ENCODE measurements at regions not wholly inside any gene's neighbourhood (a gene's known extent, or its start where the extent isn't known, plus 50 kb on each side); places are given as distances from the start of the nearest gene placed in this dataset.

DNA sequence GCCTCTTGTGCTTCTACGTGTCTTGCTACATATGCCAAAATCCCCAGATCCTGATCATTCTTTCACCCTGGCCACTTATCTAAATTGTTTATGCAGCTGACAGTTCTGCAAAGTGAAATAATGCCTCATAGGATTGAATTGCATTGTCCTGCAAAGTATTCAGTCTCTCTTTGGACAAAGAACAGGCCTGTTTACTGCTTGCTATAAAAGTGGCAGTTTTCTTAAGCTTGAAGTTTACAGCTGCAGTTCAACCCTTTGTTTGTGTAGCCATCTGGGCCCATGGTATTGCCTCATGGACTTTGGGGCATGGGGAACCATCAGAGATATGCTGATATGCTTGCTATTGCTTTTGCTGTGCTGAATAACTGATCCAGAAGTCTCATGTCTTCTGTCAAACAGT, 523.2 kb downstream of the OTOL1 start:
- no peak for DNase-seq

DNA sequence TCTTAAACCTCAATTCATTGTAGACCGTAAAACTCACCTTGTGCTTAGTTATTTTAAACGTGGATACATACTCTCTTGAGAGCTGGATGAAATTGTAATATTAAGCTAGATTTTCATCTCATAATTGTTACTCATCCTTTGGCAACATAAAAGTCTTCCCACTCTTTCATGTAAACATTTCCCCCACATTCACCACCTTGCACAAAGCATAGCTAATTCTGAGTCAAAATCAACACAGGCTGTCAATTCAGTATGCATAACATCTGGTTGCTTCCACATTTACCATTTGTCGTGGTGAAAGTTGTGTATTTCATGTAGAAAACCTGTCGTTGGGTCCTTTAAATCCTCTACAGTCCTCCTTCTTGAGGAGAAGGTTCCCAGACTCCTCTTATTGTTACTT, 524.6 kb downstream of the OTOL1 start:
- DNase-seq: peak; percentile 45

DNA sequence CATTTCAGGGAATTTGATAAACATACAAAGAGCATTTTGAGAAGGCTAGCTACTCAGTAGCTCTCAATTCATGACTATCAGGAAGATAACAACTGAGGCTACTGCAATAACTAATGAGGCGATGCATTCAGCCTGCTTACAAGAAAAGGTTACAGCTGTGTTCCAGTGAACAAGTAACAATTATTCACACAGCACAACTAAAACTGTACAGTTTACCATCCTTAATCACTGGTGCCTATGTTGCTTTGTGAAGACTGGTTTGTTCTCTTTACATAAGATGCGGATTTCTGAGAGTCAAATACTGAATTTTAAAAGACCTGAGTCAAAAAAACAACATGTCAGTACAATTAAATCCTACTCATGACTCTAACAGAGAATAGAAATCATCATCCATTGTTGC, 526.3 kb downstream of the OTOL1 start:
- no peak for DNase-seq

DNA sequence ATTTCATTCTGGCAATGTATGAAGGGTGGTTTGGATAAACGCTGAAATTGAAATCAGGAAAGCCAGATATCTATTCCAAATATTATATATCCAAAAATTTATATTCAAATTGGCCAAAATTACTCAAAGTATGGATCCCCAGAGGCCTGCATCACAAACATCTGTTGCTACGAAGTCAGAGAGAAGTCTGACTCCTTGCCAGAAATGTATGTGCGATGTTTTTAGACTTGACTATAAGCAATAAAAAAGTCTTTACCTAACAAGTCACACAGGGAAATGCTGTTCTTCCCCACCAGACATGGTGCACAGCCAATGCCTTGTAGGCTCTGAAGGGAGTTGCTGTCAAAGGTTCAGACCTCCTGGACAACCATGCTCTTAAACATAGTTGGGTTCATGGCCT, 533.1 kb downstream of the OTOL1 start:
- DNase-seq: no peak

DNA sequence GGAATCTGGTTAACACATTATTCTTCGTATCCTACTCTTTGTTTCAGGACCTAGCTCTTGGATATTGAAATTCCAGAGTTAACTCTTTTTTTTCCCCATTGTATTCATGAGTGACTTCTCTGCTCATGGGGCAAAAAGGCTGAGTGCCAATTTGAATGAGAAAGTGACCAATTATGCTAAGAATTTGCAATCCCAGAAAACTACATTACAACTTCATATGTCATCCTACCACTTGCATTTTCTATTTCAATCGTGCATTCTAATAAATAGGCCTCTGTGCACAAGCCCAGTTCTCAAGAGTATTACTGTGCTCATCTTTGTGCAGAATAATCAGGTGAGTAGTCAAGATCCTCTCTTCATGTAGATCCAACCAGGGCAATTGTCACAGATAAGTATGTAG, 537.8 kb downstream of the OTOL1 start:
- peak; percentile 78 for DNase-seq

DNA sequence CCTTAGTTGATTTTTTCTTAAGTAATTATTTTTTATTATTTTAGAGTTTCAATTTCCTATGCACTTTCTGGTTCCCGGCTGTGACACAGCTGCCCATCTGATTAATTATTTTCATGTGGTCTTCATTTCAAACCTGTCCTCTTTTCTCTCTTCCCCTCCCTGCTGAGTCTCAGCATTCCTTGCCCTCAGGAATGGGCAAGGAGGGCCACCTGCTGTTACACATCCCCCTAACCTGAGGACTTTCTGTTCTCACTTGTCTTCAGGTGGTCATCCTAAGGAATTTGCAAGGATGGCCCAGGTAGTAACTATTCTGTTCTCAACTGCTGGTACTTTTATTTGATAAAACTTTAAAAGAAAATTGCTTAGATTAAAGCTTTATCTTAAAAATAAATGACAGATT, 545.0 kb downstream of the OTOL1 start:
- no peak for DNase-seq

DNA sequence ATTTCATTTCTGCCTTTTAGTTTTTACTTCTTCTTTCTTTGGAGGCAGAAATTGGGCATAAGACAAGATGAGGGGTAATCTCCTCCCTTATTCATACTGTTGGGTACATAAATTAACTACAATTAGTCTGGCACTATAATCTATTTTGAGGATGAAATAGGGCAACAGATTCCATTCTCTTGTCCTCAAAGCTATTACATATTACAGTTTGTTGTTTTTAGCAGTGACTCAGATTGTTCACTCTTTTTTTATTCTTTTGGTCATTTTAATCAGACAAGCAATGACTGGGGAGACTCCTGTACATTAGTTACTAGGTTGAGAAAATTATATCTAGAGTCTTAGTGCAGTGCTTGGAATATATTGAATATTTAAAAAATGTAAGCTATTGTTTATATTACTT, 556.0 kb downstream of the OTOL1 start:
- DNase-seq: peak; percentile 13

DNA sequence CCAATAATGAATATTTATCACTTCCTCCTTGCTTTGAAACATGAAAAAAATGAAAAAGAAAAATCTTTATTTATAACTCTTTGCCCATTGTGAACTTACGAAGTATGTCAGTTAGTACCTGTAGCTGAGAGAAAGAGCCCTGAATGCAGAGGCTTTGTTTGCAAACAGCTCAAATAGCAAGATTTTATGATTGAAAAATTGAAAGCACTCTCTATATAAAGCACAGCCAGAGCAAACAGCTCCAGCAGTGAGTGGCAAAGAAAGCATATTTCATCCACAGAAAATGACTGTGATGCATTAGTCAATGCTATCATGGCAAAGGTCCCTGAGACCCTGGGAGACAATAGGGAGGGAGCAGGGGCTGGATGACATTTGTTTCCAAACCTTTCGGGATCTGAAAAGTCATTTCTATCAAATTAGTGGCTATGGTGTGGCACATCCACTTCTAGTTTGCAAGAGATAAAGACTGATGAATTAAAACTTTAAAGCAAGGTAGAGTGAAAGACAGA, 576.1 kb downstream of the OTOL1 start:
- no peak for DNase-seq

DNA sequence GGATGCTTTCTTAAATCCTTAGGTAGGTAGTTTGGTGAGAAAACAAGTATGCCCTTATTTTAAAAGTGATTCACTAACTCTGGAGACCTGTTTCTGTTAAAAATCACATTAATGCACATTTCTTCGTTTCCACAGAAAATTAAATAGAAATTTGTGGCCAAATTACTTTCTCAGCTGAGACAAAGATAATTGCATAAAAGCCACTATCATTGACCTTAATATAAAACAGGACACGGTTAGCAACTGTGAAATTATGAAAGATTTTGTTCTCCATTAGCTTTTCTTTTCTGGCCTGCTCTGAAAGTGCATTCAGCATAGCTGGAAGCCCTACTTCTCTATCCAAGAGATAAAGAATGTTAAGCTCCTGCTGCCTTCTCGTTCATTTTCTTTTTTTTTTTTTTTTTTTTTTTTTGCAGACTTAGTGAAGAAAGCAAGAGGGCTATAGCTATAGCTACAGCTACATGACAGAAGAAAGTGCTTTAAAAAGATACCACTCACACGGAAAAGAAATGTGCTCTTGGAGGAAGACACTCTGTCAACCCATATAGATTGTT, 576.9 kb downstream of the OTOL1 start:
- no peak for DNase-seq

DNA sequence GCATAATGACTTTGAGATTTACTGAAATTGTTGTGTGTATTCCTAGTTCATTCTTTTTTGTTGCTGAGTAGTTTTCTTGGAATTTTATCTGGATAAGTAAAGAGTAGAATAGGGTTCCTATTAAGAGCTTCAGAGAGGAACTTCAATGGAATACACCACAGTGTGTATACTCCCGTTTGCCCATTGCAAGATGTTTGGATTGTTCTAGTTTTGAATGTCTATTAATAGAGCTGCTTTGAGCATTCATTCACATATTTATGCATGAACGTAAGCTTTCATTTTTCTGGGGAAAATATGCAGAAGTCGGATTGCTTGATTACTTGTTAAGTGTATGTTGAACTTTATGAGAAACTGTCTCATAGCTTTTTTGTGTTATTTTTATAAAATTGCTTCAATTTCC, 580.5 kb downstream of the OTOL1 start:
- DNase-seq: no peak

DNA sequence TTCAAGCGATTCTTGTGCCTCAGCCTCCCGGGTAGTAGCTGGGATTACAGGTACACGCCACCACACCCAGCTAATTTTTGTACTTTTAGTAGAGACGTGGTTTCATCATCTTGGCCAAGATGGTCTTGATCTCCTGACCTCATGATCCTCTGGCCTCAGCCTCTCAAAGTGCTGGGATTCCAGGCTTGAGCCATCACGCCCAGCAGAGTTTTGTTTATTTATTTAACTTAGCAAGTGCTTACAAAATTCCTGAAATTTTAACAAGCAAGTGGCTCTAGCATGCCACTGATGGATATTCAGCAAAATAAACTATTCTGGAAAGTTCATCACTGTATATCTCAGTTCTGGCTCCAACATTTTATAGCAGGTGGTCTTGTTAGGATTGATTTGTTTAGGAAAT, 585.9 kb downstream of the OTOL1 start:
- DNase-seq: peak; percentile 35

DNA sequence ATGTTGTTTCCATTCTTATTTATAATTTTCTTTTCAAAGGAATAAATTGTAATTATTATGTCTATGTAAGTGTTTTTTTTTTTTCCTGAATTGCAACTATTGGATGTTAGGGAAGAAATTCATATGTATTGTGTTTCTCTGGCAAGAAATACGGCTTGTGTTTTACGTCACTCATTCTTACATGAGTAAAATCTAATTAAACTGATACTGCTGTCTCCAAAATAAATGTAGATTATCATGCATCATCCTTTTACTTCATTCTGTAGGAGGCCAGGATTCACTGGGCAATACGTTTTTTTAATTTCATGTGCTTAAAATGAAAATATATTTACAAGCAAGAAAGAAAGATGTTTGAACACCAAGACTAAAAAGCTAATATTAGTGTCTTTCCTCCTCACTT, 590.8 kb downstream of the OTOL1 start:
- no peak for DNase-seq

DNA sequence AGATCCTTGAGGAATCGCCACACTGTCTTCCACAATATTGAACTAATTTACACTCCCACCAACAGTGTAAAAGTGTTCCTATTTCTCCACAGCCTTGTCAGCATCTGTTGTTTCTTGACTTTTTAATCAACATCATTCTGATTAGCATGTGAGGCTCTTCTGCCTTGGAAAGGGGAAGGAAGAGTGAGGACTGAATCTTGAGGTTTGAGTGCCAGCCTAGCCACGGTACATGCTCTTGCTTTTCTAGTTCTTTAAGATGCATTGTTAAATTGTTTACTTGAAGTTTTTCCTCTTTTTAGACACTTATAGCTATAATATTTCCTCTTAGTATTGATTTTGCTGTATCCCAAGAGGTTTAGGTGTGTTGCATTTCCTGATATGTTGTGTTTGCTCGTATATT, 596.1 kb downstream of the OTOL1 start:
- DNase-seq: no peak

DNA sequence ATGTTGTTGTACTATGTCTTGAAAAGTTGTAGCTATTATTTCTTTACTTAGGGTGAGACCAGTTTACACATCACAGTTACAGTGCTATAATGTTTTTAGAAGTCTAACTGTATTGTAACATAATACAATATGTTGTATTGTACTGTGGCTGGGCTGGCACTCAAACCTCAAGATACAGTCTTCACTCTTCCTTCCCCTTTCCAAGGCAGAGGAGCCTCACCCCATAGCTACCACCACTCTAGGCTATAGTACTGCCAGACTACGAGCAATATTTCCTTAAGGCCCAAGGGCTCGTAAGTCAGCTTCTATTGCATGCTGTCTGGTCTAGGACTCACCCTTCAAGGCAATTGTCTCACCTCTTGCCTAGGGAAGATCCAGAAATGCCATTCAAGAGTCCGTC, 597.7 kb downstream of the OTOL1 start:
- no peak for DNase-seq

DNA sequence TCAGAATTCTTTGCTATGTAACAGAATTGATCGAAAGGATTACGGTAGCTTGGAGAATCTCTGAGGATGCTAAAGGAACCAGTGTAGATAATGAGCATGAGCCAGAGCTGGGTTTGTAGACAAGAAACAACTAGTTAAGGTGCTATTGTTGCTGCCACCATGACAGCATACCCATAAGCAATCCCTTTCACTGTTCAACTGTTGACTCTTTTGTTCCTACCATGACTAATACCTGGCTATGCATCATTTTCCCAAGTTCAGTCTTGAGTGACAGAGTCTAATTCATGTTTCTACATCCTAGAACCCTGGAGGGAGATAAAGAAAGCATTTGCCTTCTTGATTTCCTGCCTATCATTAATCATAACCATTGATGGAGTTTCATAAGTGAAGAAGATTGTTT, 600.3 kb downstream of the OTOL1 start:
- peak; percentile 1 for DNase-seq

DNA sequence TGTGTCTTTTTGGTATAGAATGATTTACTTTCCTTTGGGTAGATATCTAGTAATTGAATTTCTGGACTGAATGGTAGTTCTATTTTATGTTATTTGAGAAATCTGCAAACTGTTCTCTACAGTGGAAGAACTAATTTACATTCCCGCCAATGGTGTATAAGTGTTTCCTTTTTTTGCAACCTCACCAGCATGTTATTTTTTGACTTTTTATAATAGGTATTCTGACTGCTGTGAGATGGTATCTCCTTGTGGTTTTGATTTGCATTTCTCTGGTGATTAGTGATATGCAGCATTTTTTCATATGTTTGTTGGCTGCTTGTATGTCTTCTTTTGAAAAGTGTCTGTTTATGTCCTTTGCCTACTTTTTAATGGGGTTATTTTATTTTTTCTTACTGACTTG, 607.2 kb downstream of the OTOL1 start:
- DNase-seq: no peak

DNA sequence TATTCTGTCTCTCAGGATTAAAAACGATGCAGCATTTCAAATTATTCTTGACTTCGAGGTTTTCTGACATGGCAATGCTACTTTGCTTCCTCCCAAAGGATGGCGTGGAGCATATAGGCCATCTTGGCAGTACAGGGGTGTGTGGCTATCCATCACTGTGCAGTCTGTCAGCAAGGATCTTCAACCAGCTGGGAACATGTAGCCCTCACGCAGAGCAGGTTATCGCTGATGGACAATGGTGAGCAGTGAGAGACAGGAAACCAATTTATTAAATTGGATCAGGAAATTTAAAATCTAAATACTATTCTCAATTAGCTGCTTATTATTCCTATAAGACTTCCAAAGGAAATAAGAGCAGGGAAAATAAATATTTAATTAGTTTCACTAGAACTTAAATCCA, 615.3 kb downstream of the OTOL1 start:
- no peak for DNase-seq

DNA sequence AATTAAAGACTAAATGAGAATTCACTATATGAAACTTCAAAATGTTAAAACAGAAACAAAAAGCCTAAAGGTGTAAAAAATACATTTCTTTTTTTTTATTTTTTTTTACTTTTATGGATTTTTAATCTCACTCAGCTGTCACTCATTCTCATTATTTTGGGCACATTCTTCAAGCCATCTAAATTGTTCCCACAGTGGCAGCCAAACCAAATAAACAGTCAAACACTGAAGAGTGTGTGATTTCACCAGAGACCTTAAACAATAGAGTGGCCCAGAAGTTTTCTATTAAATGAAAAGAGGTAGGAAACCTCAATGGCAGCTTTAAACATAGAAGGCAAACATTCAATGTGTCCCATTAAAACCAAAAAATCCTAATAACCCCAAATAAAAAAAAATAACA, 616.1 kb downstream of the OTOL1 start:
- no peak for DNase-seq

DNA sequence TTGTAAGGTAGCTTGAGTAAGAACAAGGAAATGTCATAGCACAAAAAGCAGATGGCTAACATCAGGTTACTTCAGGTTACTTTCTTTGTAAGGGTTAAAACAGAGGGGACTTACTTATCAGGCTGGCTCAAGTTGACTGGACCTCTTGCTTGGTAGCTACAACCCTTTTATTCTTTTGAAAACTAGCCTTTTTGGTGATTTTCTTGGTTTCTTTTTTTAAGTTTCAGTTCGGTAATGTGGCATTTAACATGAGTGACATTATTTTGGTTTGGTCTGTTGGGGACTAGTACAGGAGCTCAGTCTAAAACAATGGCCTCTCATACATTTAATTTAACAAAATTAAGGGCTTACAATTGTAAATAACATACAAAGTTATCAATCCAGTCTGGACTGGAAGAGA, 621.4 kb downstream of the OTOL1 start:
- DNase-seq: no peak

DNA sequence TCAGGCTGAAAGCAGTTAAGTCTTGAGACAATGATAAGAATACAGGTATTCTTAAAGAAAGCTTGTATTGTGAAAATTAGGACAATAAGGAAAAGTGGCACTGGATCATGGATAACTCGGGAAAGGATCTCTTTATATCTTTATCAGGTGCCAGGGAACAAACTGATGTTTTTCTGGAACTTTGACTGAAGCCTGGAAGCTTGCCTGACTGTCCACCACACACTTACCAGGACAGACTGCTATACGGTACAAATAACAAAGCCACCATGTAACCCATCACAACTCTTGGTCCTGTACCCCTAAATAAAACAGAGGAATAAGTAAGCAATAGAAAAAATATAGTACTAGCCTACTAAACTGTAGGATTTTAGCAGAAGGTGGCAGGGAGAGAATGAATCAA, 623.0 kb downstream of the OTOL1 start:
- no peak for DNase-seq

DNA sequence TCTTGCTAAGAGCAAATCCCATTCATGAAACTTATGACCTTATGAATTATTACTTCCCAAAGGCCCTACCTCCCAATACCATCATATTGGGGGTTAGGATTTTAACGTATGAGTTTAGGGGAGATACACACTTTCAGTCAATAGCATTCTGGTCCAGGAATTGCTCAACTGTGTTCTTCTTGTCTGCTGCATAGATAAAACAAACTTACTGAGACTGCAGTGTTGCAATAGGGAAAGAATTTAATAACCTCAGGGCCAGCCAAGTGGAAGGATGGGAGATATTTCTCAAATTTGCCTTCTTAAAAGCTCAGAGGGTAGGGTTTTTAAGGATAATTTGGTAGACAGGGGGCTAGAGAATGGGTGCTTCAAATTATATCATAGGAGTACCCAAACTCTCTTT, 625.8 kb downstream of the OTOL1 start:
- DNase-seq: no peak

DNA sequence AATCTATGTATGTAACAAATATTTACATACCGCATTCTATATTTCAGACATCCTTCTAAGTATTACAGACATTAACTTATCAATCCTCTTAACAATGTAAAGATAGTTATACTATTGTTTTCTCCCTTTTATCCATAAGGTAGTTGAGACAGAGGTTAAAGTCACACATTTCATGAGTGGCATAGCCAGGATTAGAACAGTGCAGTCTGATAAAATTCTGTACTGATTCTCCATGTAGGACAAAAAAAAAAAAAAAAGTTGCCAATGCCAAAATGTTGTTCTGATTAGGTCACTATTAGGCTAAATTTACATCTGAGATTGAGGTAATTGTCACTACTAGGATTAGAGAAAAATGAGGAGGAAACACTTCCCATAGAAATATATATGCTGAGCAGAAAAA, 629.2 kb downstream of the OTOL1 start:
- no peak for DNase-seq

DNA sequence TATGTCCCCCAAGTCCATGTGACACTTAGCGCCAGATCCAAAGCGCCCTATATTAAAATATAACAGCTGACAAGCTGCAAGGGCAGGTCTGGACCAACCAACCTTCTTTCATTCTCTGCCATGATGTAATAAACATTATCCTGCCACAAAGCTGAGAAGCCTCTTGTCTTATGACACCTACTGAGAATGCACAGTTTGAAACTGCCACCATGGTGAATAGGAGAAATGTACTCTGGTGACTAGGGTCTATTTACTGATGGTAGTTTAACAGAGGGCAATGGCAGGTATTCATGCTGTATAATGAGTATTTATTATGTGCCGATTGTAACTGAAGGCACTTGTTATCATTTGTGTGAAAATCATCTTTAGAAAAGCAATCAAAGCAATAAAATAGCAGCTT, 634.0 kb downstream of the OTOL1 start:
- DNase-seq: no peak

DNA sequence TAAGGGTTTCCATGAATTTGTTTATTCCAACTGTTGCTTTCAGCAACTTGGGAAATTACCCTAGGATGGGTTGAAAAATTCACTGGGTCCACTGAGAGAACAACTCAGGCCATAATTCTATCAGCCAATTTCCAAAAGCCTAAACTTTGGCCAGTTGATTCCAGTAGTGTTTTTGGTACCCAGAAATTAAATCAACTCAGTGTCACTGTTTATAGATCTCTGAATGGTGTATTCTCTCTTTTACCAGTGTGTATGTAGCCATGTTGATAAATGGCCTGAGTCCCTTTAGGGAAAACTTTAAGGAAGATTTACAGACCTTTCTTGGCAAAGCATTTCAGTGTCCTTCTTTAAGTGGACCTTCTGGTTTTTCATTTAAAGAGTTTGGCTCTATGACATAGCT, 636.4 kb downstream of the OTOL1 start:
- DNase-seq: no peak

DNA sequence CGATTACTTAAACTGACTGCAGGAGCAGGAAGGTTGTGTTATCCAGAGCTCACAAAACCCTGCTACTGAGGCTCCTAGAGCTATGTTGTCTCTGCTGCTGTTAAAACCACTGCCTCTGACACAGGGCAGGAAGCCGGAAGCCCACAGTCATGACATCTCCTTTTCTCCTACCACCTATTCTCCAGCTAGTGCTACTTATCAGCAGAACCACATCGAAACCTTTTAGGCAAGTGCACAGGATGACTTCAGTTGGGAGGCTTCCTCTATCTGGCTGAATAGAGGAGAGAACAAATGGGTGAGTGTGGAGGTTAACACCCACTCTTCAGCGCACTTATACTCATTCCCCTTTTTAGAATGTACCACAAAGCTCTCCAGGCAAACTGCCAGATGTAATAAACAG, 638.0 kb downstream of the OTOL1 start:
- DNase-seq: no peak

DNA sequence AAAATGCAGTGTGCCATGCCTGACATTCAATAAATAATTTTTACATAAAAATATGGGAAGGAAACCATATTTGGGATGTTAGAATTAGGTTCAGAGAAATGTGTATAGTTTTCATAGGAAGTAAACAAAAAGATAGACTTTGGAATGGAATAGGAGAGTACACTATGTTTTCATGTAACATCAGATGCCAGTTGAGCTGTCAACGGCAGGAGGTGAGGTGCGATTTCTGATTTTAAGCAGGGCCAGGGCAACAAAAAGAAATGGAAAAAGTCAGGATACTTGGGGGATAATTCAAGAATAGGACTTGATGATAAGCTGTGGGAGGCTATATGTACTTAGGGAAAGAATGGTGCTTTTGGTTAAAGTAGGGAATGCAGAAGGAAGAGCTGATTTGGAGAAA, 639.5 kb downstream of the OTOL1 start:
- DNase-seq: no peak

Data from HCEC 1CT (cell line).